ENCODE measurements at regions not wholly inside any gene's neighbourhood (a gene's known extent, or its start where the extent isn't known, plus 50 kb on each side); places are given as distances from the start of the nearest gene placed in this dataset.

DNA sequence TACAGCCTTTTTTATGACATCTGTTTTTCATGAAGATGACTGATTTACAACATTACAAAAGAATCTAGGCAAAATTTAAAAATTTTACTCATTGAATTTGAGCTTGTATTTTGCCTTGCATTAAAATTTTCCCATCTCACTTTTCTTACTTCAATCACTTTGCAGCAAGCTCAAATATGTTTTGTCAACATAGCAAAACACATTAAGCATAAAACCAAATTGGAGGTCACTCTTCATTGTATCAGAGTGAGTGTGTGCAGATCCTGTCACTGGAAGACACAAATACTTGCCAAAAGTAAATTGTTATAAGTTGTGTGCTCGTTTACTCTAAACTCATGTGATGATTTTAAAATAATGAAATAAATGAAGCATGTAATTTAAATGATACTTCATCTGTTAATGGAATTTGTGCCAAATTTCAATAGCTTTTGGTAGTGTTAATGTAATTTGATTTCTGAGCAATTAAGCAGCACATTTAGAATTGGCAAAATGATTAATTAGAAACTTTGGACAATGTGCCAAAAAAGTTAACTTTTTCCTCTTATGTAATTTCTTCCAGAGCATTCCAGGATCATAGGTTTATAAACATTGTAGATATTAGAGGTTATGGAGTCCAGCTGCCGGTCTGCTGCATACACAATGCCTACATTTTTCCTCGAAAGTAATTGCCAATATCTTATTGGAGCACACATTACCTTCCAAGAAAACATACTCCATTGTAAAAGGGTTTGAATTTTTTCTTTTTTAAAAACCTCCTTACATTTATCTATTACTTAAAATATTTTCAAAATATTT, 1078.2 kb upstream of the LRRTM3 start:
- no peak for DNase-seq

DNA sequence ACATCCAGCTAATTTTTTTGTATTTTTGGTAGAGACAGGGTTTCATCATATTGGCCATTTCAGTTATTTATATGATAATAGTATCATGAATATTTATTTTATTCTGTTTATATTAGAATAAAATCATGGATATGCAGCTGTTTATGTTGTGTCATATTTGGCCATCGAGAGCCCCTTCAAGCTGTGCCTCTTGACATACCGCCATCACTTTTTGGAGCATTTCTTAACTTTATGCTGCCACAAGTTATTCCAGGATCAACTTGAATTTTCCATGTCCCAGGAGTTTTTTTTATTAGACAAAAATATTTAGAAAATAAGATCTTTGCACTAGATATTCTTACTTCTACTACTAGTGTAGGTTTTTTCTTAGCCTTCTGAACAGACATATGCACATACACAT, 1067.0 kb upstream of the LRRTM3 start:
- DNase-seq = no peak

DNA sequence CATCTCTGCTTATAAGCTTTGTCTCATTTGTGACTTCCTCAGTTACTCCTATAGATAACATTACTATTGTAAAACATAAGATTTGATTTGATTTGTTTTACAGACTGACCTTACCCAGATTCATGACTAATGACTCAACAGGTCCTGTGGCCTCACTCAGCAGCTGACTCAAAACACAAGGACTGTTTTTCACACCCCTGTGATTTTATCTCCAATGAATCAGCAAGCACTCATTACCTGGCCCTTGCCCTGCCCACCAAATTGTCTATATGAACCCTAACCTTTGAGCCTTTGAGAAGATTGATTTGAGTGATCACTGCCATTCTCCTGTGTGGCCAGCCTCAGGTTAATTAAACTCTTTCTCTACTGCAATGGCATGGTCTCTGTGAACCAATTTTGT, 1064.6 kb upstream of the LRRTM3 start:
- DNase-seq = no peak
